HCT116 (cell line): ENCODE measurements at regions not wholly inside any gene's neighbourhood (a gene's known extent, or its start where the extent isn't known, plus 50 kb on each side); places are given as distances from the start of the nearest gene placed in this dataset.

ENCODE experiments used
- ATAC-seq: fragments of 200-7000 bp; cut with Tn5 transposase; 2 replicates; pipeline ENCODE4 v1.9.1; 2020; ENCODE audit warnings: mild to moderate bottlenecking, moderate library complexity
- BruUV-seq: library from RNA; stranded (reverse); fragments of 400-500 nt; replicated peaks from 2 replicates; lab custom pipeline; 2021; lab: Mats Ljungman, UMichigan
- CTCF ChIA-PET: fragments of 300-600 bp; sonication (Branson Sonifier 250); formaldehyde crosslinking; loops from one replicate; lab custom pipeline; 2021; ENCODE audit warnings: antibody characterized with exemption; lab: Charles Lee
- POLR2A ChIA-PET: fragments of 300-600, 350-600 bp; sonication (Branson Sonifier 250); formaldehyde crosslinking; loops from one replicate; lab custom pipeline; 2021; ENCODE audit warnings: antibody characterized with exemption; lab: Charles Lee
- RAD21 ChIA-PET, 2 experiments: fragments of 300-600 bp; sonication (Branson Sonifier 250); formaldehyde crosslinking; loops; one replicate each; lab custom pipeline; 2023; ENCODE audit warnings: low total read pairs in 2 of 2; ENCODE audit not compliant: uncharacterized antibody in 2 of 2, unreplicated experiment in 2 of 2, low non-redundant PET in 1 of 2; lab: Charles Lee
- DNase-seq: peaks from one replicate; pipeline ENCODE4 v3.0.0-alpha.2; 2010; ENCODE audit warnings: low read depth, low spot score
- H2AFZ ChIP-seq: fragments of 200-600 bp; shearing (Covaris generic), sonication (generic); 2 replicates; pipeline ENCODE4 v1.6.1; 2017; ENCODE audit warnings: low read depth, mixed run types, mixed read lengths, antibody characterized with exemption, low read length; ENCODE audit not compliant: poor library complexity, severe bottlenecking
- H3K27ac ChIP-seq: 2 replicates; pipeline ENCODE4 v1.5.1; 2012; ENCODE audit warnings: low read depth, low read length
- H3K27me3 ChIP-seq: fragments of 200-600 bp; sonication (generic); 2 replicates; pipeline ENCODE4 v1.6.1; 2016; ENCODE audit warnings: mixed run types, low read length, mixed read lengths; ENCODE audit not compliant: insufficient read depth
- H3K36me3 ChIP-seq, 2 experiments: fragments of 200-500 bp in 1 of 2; fragments of 200-600 bp in 1 of 2; sonication (Bioruptor generic) in 1 of 2; sonication (generic) in 1 of 2; 2 replicates each; pipeline versions ENCODE4 v1.5.1 to v1.6.1; 2014 to 2016; ENCODE audit warnings: low read length in 2 of 2, inconsistent platforms in 1 of 2, mixed read lengths in 1 of 2, mixed run types in 1 of 2; ENCODE audit not compliant: insufficient read depth in 2 of 2, control insufficient read depth in 1 of 2
- H3K4me1 ChIP-seq, 2 experiments: fragments of 200-600 bp in 1 of 2; sonication (generic) in 1 of 2; 2 replicates each; pipeline versions ENCODE4 v1.5.1 to v1.6.1; 2012 to 2017; ENCODE audit warnings: low read length in 2 of 2, inconsistent platforms in 1 of 2, mild to moderate bottlenecking in 1 of 2, mixed read lengths in 1 of 2, mixed run types in 1 of 2, moderate library complexity in 1 of 2; ENCODE audit not compliant: insufficient read depth in 2 of 2, control insufficient read depth in 1 of 2
- H3K4me2 ChIP-seq: fragments of 200-600 bp; sonication (generic); 2 replicates; pipeline ENCODE4 v1.6.1; 2017; ENCODE audit warnings: mixed run types, low read length, mixed read lengths
- H3K4me3 ChIP-seq, 2 experiments: fragments of 200-600 bp in 1 of 2; sonication (generic) in 1 of 2; replicated peaks in 1 of 2; 2 replicates each; pipeline ENCODE4 v1.5.1; 2011 to 2016; ENCODE audit warnings: low read length in 2 of 2, control low read depth in 1 of 2, low read depth in 1 of 2, mild to moderate bottlenecking in 1 of 2, mixed read lengths in 1 of 2, mixed run types in 1 of 2
- H3K79me2 ChIP-seq: fragments of 200-600 bp; sonication (generic); 2 replicates; pipeline ENCODE4 v1.6.1; 2017; ENCODE audit warnings: mild to moderate bottlenecking, mixed run types, low read length, moderate library complexity, mixed read lengths; ENCODE audit not compliant: insufficient read depth
- H3K9ac ChIP-seq: fragments of 200-600 bp; sonication (generic); 2 replicates; pipeline ENCODE4 v1.6.1; 2016; ENCODE audit warnings: low read length, mixed read lengths
- H3K9me2 ChIP-seq: fragments of 200-600 bp; sonication (generic), shearing (Covaris generic); 2 replicates; pipeline ENCODE4 v1.6.1; 2017; ENCODE audit warnings: mixed run types, mild to moderate bottlenecking, moderate library complexity; ENCODE audit not compliant: insufficient read depth
- H3K9me3 ChIP-seq, 2 experiments: fragments of 200-500 bp in 1 of 2; fragments of 200-600 bp in 1 of 2; sonication (Bioruptor generic) in 1 of 2; sonication (generic) in 1 of 2; 2 replicates each; pipeline ENCODE4 v1.6.1; 2014 to 2017; ENCODE audit warnings: low read length in 2 of 2, mixed read lengths in 2 of 2, inconsistent platforms in 1 of 2, low read depth in 1 of 2, mild to moderate bottlenecking in 1 of 2, mixed run types in 1 of 2, moderate library complexity in 1 of 2; ENCODE audit not compliant: control insufficient read depth in 1 of 2, insufficient read depth in 1 of 2
- H4K20me1 ChIP-seq: fragments of 200-600 bp; sonication (generic), shearing (Covaris generic); 2 replicates; pipeline ENCODE4 v1.6.1; 2017; ENCODE audit warnings: mixed run types, mild to moderate bottlenecking, moderate library complexity; ENCODE audit not compliant: insufficient read depth
- CBX3 ChIP-seq: IDR thresholded peaks from 2 replicates; pipeline ENCODE4 v1.6.1; 2012; ENCODE audit warnings: low read depth
- EZH2 ChIP-seq: fragments of 200-600 bp; sonication (generic); IDR thresholded peaks from 2 replicates; pipeline ENCODE4 v1.6.1; 2017; ENCODE audit warnings: antibody characterized with exemption, mixed run types
- FOSL1 ChIP-seq: IDR thresholded peaks from 2 replicates; pipeline ENCODE4 v1.6.1; 2012; ENCODE audit warnings: low read depth
- JUND ChIP-seq: IDR thresholded peaks from 2 replicates; pipeline ENCODE4 v1.6.1; 2012
- POLR2AphosphoS5 ChIP-seq: IDR thresholded peaks from 2 replicates; pipeline ENCODE4 v1.6.1; 2011; ENCODE audit warnings: mild to moderate bottlenecking, low read depth, low read length, moderate library complexity
- REST ChIP-seq: IDR thresholded peaks from 2 replicates; pipeline ENCODE4 v1.6.1; 2012; ENCODE audit warnings: low read depth
- YY1 ChIP-seq: IDR thresholded peaks from 2 replicates; pipeline ENCODE4 v1.6.1; 2011; ENCODE audit warnings: low read length, low read depth, moderate library complexity, mild to moderate bottlenecking; ENCODE audit not compliant: insufficient replicate concordance; ENCODE audit errors: extremely low read depth
- ZFX ChIP-seq: fragments of 450-650 bp; IDR thresholded peaks from 2 replicates; pipeline ENCODE4 v1.6.1; 2017
- intact Hi-C: fragments of 100-400 bp; cut with micrococcal nuclease; formaldehyde crosslinking; loops from 2 replicates; pipeline ENCODE4 v1.10.0; 2022

- TF ChIP-seq FOSL1, result no peak
- no peak for TF ChIP-seq ZFX
- no peak for TF ChIP-seq EZH2
- TF ChIP-seq YY1, result no peak
- no peak for TF ChIP-seq REST
Observed at GRCh38 chr6:144624246-144624645, 339.1 kb downstream of the UTRN start (continued).

- no peak overlapping the region for H3K9ac ChIP-seq
- DNase-seq (no peak), ATAC-seq (no peak)
- no peaks in the 10 kb centered on the region for H3K4me1 ChIP-seq
- intact Hi-C loops, result no loop called here
- ChIA-PET RAD21 (no interaction called here), CTCF (no interaction called here), POLR2A (interaction anchor here (0.7 kb wide), 1 partner anchor 1110 kb away, joined by 3 read pairs; no protein-coding TSS in a partner anchor)
- TF ChIP-seq CBX3, result no peak
- no peak for TF ChIP-seq POLR2AphosphoS5
- TF ChIP-seq JUND, result no peak
- H3K27me3 ChIP-seq, result no peaks in the 10 kb centered on the region
- H3K4me2 ChIP-seq, result no peak overlapping the region
- no peak overlapping the region for H2AFZ ChIP-seq
- H4K20me1 ChIP-seq, result no peaks in the 10 kb centered on the region
- no peaks in the 10 kb centered on the region for H3K9me3 ChIP-seq
- no peaks in the 10 kb centered on the region for H3K36me3 ChIP-seq
- H3K79me2 ChIP-seq, result no peaks in the 10 kb centered on the region
- H3K4me3 ChIP-seq, result no peak overlapping the region
- H3K9me2 ChIP-seq, result 0 out of 2 replicates have a peak, but pooled peaks cover 3% of the 10 kb centered on the region
- no peak overlapping the region for H3K27ac ChIP-seq
- BruUV-seq, result no TSS peak
Observed at GRCh38 chr6:144624716-144625115, 339.6 kb downstream of the UTRN start.
